ENCODE measurements at regions not wholly inside any gene's neighbourhood (a gene's known extent, or its start where the extent isn't known, plus 50 kb on each side); places are given as distances from the start of the nearest gene placed in this dataset.

DNA sequence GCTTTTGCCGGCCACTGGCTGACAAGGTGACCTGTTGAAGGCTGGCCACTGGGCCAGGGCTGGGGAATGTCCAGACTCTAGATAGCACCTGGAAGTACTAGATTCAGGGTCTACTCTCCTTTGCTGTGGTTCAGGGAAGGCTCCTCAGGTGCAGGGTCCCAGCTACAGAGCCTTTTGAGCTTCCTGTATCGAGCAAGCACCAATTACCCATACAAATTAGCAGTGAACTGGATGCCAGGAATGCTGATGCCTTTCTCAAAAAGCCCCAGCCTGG is 213.4 kb downstream of the CYP26B1 start:
- no peak overlapping the region for H3K27ac Mint-ChIP-seq
- no peaks in the 10 kb centered on the region for H3K4me1 Mint-ChIP-seq (ENCODE audit: low read depth)
- H3K9me3 Mint-ChIP-seq (ENCODE audit: low read depth): no peaks in the 10 kb centered on the region
- no peaks in the 10 kb centered on the region for H3K27me3 Mint-ChIP-seq
- no peak overlapping the region for H3K4me3 Mint-ChIP-seq
- no peaks in the 10 kb centered on the region for H3K36me3 Mint-ChIP-seq

DNA sequence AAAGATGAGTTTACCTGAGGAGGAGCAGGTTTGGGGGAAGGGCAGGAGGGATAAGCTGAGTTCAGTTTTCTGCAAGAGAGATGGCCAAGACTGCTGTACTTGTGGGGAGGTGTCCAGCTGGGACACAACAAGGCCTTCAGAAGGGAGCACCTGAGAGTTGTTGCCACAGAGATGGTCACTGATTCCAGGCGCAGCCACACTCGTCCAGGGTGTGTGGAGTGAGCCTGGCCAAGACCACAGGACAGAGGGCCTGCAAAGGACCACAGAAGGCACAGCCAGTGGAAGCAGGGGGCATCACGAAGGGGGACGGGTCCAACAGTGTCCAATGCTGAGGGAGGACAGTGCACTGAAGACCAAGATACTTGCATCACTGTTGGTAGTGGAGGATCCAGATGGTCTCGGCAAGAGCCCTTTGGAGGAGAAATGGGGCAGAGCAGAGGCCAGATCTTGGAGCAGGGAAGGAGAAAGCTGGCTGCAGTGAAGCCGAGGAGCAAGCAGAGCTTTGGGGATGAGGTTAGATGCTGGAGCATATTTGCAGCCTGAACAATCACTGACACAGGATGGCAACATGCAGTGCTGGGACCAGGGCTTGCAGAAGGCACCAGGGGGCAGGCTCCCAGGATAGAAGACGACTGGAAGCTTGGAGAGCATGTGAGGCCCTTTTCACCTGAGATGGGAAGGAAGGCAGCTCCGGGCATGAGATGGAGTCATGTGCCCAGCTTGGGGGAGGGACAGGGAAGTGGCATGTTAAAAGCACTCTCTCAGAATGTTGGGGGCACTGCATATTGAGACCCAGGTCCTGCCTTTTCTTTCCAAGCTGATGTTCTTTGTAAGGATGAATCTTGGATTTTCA is 214.0 kb downstream of the CYP26B1 start:
- Mint-ChIP-seq H3K36me3 (no peaks in the 10 kb centered on the region), H3K27ac (no peak overlapping the region), H3K27me3 (no peaks in the 10 kb centered on the region), H3K9me3 (ENCODE audit: low read depth) (no peaks in the 10 kb centered on the region), H3K4me3 (no peak overlapping the region), H3K4me1 (ENCODE audit: low read depth) (no peaks in the 10 kb centered on the region)

DNA sequence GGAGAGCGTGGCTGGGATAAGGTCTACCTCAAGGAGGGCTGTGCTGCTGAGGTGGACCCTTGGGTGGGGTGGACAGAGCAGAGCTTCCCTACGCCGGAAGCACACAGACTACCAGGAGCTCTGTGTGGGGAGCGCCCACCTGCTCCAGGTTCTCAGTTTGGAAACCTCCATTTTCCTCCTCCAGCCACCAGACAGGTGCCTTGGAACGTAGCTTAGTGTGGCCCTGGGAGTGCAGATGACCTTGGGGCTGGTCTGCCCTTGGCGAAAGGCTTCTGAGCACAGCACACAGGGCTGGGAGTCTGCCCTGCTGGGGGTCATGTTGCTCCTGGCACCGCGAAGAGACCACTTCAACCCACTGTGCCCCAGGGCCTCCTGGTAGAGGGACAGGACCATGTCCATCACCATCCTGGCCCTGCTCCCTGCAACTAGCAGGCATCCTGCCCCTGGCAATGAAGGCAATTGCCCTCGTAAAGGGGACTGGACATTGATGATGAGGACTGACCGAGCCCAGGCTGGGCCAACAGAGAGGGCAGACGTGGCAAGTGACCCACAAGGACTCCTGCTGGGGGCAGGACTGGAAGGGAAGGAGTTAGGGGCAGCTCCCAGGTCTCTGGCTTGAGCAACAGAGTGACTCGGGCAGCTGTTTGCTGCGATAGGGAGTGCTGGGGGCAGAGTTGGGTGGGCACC is 214.7 kb downstream of the CYP26B1 start:
- Mint-ChIP-seq H3K27me3 (no peaks in the 10 kb centered on the region), H3K27ac (no peak overlapping the region), H3K36me3 (no peaks in the 10 kb centered on the region), H3K4me1 (ENCODE audit: low read depth) (no peaks in the 10 kb centered on the region), H3K4me3 (no peak overlapping the region), H3K9me3 (ENCODE audit: low read depth) (no peaks in the 10 kb centered on the region)

GRCh38 chr2:71932037-71932779 is 215.5 kb downstream of the CYP26B1 start:
- Mint-ChIP-seq H3K36me3 (no peaks in the 10 kb centered on the region), H3K9me3 (ENCODE audit: low read depth) (no peaks in the 10 kb centered on the region), H3K4me1 (ENCODE audit: low read depth) (no peaks in the 10 kb centered on the region), H3K4me3 (no peak overlapping the region), H3K27me3 (no peaks in the 10 kb centered on the region), H3K27ac (no peak overlapping the region)

- Mint-ChIP-seq H3K36me3 (no peaks in the 10 kb centered on the region), H3K4me1 (ENCODE audit: low read depth) (no peaks in the 10 kb centered on the region), H3K9me3 (ENCODE audit: low read depth) (no peaks in the 10 kb centered on the region), H3K27ac (no peak overlapping the region), H3K4me3 (no peak overlapping the region), H3K27me3 (no peaks in the 10 kb centered on the region)
Observed at GRCh38 chr2:71930049-71930681, 217.5 kb downstream of the CYP26B1 start.

- no peak overlapping the region for H3K27ac Mint-ChIP-seq
- no peaks in the 10 kb centered on the region for H3K36me3 Mint-ChIP-seq
- no peaks in the 10 kb centered on the region for H3K27me3 Mint-ChIP-seq
- no peaks in the 10 kb centered on the region for H3K9me3 Mint-ChIP-seq (ENCODE audit: low read depth)
- H3K4me1 Mint-ChIP-seq (ENCODE audit: low read depth): no peaks in the 10 kb centered on the region
- H3K4me3 Mint-ChIP-seq: no peak overlapping the region
Observed at GRCh38 chr2:71929482-71929772, 218.2 kb downstream of the CYP26B1 start.

DNA sequence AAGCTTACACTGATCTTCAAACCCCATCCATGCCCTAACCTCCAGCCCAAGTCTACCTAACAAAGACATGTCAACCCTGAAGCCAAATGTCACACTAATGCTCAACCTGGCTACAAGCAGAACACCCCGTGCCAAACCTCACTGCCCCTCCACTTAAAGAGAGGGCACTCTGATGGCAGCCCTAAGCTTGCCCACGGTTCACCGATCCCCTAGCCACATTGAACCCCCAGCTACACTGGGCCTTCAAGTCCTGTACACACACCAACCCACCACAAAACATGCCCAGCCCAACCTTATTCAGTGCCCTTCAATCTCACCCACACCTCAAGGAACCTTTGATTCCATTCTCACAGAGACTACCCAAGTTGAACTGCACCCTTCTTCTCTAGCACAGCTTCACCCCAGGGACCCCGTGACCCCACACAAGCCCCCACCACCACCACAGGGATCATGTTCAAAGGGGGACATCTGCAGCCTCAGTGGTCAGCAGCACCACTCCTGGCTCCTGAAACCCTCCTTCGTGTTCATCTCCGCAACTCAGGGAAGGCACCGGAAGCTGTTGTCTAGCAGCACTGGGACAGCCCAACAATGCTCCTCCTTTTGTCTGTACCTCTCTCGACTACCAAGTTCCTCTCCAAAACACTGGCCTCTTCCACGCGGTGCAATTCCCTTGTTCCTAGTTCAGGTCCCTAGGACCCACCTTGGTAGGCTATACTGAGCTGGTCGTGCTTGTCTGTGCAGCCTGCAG is 218.8 kb downstream of the CYP26B1 start:
- Mint-ChIP-seq H3K9me3 (ENCODE audit: low read depth) (no peaks in the 10 kb centered on the region), H3K4me1 (ENCODE audit: low read depth) (no peaks in the 10 kb centered on the region), H3K27ac (no peak overlapping the region), H3K36me3 (no peaks in the 10 kb centered on the region), H3K4me3 (no peak overlapping the region), H3K27me3 (no peaks in the 10 kb centered on the region)

DNA sequence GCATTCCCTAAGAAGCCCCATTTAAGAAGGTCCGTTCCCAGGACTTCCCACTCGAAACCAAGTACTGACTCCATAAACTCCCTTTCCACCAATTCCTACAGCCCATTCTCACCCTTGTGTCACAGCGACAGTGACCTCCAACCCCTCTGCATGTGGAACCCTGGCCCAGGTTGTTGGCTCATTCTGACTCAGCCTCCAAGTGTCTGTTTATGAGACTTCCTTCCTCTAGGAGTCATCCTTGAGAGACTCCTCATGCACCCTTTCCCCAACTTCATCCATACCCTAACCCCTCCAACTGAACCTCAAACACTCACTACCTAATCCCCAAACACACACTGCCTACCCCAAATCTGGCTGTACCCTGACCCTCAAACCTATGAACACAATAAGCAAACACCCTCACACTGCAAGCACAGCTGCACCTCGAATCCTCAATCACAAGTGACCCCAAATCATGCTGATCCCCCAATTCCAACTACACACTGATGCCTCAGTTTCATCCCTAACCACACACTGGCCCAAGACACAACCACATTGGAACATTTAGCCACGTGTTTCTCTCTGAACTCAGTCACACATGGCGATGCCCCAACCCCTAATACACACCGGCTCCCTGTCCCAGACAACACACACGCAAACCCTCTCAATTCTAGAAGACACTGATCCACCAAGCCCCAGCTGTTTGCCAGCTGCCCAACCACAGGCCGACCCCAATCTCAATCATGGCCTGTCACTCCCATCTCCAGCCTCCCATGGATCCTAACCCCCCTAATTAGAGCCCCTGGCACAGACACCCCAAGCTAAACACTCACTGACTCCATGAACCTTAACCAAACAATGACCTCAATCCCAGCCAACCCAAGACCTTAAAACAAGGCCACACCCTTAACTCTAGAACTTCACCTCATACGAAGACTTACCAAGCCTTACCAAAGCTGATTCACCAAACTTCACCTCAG is 219.6 kb downstream of the CYP26B1 start:
- Mint-ChIP-seq H3K27ac (no peak overlapping the region), H3K9me3 (ENCODE audit: low read depth) (no peaks in the 10 kb centered on the region), H3K36me3 (no peaks in the 10 kb centered on the region), H3K4me1 (ENCODE audit: low read depth) (no peaks in the 10 kb centered on the region), H3K27me3 (no peaks in the 10 kb centered on the region), H3K4me3 (no peak overlapping the region)

- Mint-ChIP-seq H3K27ac (no peak overlapping the region), H3K36me3 (no peaks in the 10 kb centered on the region), H3K9me3 (ENCODE audit: low read depth) (no peaks in the 10 kb centered on the region), H3K27me3 (no peaks in the 10 kb centered on the region), H3K4me1 (ENCODE audit: low read depth) (no peaks in the 10 kb centered on the region), H3K4me3 (no peak overlapping the region)
Observed at GRCh38 chr2:71926876-71927756, 220.5 kb downstream of the CYP26B1 start.

- Mint-ChIP-seq H3K27me3 (no peaks in the 10 kb centered on the region), H3K4me3 (no peak overlapping the region), H3K4me1 (ENCODE audit: low read depth) (no peaks in the 10 kb centered on the region), H3K9me3 (ENCODE audit: low read depth) (no peaks in the 10 kb centered on the region), H3K36me3 (no peaks in the 10 kb centered on the region), H3K27ac (no peak overlapping the region)
Observed at GRCh38 chr2:71926089-71926447, 221.6 kb downstream of the CYP26B1 start.

DNA sequence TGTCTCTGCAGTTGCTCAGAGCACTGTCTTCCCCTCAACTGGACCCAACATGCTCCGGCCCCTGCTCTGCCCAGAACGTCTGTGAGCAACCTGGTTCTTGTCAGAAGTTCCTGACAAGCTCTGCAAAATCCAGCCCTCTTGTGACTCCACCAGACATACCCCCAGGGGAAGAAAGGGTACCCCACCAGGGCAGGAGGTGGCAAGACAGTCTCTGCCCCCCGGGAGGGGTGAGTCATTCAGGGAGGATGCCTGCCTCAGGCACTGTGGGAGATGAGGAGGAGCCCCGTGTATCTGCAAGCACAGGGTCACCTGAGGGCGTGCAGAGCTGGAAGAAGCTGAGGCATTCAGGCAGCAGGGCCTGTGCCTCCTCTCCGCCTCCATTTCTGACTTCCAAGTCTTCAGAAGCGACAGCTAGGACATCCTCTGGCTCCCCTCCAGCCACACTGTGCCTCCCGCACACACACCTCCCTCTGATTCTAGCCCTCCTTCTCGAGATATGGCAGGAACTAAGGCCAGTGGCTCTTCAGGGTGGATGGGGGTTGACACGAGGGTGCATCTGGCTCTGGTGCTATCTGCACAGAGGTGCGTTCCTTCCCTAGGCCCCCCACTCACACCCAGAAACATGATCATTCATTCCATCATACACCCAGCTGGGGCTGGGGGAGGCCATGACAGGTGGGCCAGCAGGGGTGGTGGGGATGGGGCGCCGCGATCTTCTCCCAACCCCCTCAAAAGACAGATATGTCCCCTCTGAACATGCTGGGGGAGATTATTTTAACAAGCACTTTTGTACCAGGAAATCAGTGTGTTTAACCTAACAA is 222.2 kb downstream of the CYP26B1 start:
- H3K36me3 Mint-ChIP-seq: no peaks in the 10 kb centered on the region
- H3K9me3 Mint-ChIP-seq (ENCODE audit: low read depth): no peaks in the 10 kb centered on the region
- H3K27ac Mint-ChIP-seq: no peak overlapping the region
- H3K4me3 Mint-ChIP-seq: no peak overlapping the region
- H3K4me1 Mint-ChIP-seq (ENCODE audit: low read depth): no peaks in the 10 kb centered on the region
- no peaks in the 10 kb centered on the region for H3K27me3 Mint-ChIP-seq

- Mint-ChIP-seq H3K27ac (no peak overlapping the region), H3K27me3 (no peaks in the 10 kb centered on the region), H3K36me3 (no peaks in the 10 kb centered on the region), H3K9me3 (ENCODE audit: low read depth) (no peaks in the 10 kb centered on the region), H3K4me3 (no peak overlapping the region), H3K4me1 (ENCODE audit: low read depth) (no peaks in the 10 kb centered on the region)
Observed at GRCh38 chr2:71923887-71924533, 223.7 kb downstream of the CYP26B1 start.
